ACC112 (cell line): ENCODE measurements at regions not wholly inside any gene's neighbourhood (a gene's known extent, or its start where the extent isn't known, plus 50 kb on each side); places are given as distances from the start of the nearest gene placed in this dataset.

Experiments used
- H2AFZ ChIP-seq: fragments of 200-600 bp; sonication (generic); one replicate; pipeline ENCODE4 v1.6.0; 2017; ENCODE audit warnings: antibody characterized with exemption, low read length; ENCODE audit not compliant: unreplicated experiment
- H3K27ac ChIP-seq: fragments of 200-600 bp; sonication (generic); 2 replicates; pipeline ENCODE4 v1.5.1; 2014; ENCODE audit warnings: low read depth, mild to moderate bottlenecking, antibody characterized with exemption, low read length, moderate library complexity
- H3K27me3 ChIP-seq: fragments of 200-600 bp; sonication (generic); 2 replicates; pipeline ENCODE4 v1.6.1; 2014; ENCODE audit warnings: mild to moderate bottlenecking, antibody characterized with exemption, low read length, moderate library complexity, mixed read lengths; ENCODE audit not compliant: insufficient read depth
- H3K36me3 ChIP-seq: fragments of 200-600 bp; sonication (generic); 2 replicates; pipeline ENCODE4 v1.6.1; 2016; ENCODE audit warnings: mild to moderate bottlenecking, antibody characterized with exemption, low read length, moderate library complexity, mixed read lengths; ENCODE audit not compliant: insufficient read depth
- H3K4me1 ChIP-seq: fragments of 200-600 bp; sonication (generic); one replicate; pipeline ENCODE4 v1.6.1; 2016; ENCODE audit warnings: low read length, mixed read lengths; ENCODE audit not compliant: insufficient read depth, unreplicated experiment, control insufficient read depth
- H3K4me3 ChIP-seq: fragments of 200-600 bp; sonication (generic); 2 replicates; pipeline ENCODE4 v1.5.1; 2014; ENCODE audit warnings: mild to moderate bottlenecking, low read depth, low read length
- H3K79me2 ChIP-seq: fragments of 200-600 bp; sonication (generic); one replicate; pipeline ENCODE4 v1.6.0; 2016; ENCODE audit warnings: low read length; ENCODE audit not compliant: control insufficient read depth, unreplicated experiment, insufficient read depth

DNA sequence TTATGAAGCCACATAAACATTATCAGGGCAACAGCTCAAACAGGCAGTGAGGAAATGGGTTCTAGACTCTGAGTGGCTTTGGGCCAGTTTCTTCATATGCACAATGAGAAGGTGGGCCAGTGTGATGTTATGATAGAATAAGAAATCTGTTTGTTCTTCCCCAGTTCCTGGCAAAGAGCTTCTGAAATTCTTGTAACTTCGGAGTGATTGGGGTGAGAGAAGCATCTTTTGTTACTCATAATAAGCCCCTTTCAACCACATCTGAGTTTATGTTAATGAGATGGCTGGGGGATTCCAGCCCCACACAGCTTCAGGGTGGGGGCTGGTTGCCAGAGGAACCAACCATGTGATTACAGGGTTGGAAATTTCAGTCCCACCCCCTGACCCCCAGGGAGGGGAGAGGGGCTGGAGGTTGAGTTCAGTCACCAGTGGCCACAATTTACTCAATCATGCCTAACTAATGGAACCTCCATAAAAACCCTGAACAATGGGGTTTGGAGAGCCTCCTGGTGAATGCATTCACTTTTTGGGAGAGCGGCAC lies 57.0 kb upstream of the FRMD4B start:
- H3K27ac ChIP-seq: no peak overlapping the region
- no peak overlapping the region for H3K4me3 ChIP-seq
- peaks cover 8% of the 10 kb centered on the region for H3K4me1 ChIP-seq
- no peaks in the 10 kb centered on the region for H3K36me3 ChIP-seq
- no peaks in the 10 kb centered on the region for H3K79me2 ChIP-seq
- H3K27me3 ChIP-seq: no peaks in the 10 kb centered on the region
- H2AFZ ChIP-seq: no peak overlapping the region

DNA sequence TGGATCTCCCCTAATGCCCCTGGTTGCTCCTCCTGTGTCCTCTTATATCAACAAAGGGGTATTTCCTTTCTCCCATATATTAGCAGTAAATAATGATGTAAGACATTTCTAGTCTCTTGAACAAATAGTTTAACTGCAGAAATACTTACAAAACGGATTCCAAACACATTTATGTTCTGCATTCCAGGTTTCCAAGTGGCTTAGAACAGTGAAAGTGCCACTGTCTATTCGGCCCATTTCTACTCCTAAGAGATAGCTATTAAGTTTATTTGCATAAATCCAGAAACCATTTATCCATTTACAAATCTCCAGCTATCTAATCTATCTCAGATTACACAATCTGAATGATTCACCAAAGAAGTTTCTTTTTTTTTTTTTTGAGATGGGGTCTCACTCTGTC lies 55.8 kb upstream of the FRMD4B start:
- H3K4me1 ChIP-seq: peaks cover 8% of the 10 kb centered on the region
- H3K4me3 ChIP-seq: no peak overlapping the region
- no peaks in the 10 kb centered on the region for H3K27me3 ChIP-seq
- H2AFZ ChIP-seq: no peak overlapping the region
- H3K27ac ChIP-seq: no peak overlapping the region
- H3K36me3 ChIP-seq: no peaks in the 10 kb centered on the region
- H3K79me2 ChIP-seq: no peaks in the 10 kb centered on the region

DNA sequence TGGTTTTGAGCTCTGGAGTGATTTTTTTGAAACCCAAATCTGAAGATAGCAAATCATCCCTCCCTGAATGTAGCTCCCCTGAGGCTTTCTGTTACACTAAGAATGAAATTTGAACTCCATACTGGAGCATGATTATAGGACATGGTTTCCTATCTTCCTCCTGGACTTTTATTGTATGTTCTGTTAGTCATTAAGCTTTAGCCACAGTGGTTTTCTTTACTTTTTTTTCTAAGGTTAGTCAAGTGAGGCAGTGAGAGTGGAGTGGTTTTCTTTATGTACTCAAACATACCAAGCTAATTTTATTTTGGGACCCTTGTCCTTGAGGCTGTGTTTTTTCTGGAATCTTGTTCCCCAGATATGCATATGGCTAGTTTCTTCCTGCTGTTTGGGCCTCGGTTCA lies 55.2 kb upstream of the FRMD4B start:
- no peaks in the 10 kb centered on the region for H3K36me3 ChIP-seq
- H3K4me1 ChIP-seq: peaks cover 8% of the 10 kb centered on the region
- H2AFZ ChIP-seq: no peak overlapping the region
- H3K79me2 ChIP-seq: no peaks in the 10 kb centered on the region
- no peak overlapping the region for H3K27ac ChIP-seq
- no peaks in the 10 kb centered on the region for H3K27me3 ChIP-seq
- H3K4me3 ChIP-seq: no peak overlapping the region

DNA sequence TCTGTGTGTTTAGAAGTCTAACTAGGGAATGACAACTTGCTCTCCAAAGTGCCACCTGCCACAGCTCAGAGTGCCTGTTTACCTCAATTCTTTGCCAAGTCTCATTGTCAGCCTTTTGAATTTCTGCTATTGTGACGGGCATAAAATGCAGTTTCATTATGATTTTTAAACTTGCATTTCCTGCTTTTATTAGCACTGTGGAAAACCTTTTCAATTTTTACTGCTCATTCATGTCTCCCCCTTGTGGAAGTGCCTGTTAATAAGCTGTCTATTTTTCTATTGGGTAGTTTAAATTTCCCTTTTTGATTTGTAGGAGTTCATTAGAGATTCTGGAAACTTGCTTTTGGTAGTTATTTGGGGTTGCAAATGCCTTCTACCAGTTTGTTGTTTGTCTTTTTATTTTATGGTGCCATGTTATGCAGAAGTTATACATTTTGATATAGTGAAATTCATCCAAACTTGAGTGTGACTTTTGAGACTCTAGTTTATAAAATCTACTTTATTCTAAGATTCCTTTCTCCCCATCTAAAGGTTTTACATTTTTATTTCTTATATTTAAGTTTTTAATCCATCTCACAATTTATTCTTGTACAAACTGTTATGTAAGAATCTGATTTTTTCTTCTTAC lies 53.9 kb upstream of the FRMD4B start:
- Histone ChIP-seq H3K27me3 (no peaks in the 10 kb centered on the region), H3K79me2 (no peaks in the 10 kb centered on the region), H2AFZ (peak overlapping the region; percentile 69), H3K4me3 (peak overlapping the region; percentile 66), H3K36me3 (no peaks in the 10 kb centered on the region), H3K27ac (no peak overlapping the region), H3K4me1 (no peaks in the 10 kb centered on the region)

DNA sequence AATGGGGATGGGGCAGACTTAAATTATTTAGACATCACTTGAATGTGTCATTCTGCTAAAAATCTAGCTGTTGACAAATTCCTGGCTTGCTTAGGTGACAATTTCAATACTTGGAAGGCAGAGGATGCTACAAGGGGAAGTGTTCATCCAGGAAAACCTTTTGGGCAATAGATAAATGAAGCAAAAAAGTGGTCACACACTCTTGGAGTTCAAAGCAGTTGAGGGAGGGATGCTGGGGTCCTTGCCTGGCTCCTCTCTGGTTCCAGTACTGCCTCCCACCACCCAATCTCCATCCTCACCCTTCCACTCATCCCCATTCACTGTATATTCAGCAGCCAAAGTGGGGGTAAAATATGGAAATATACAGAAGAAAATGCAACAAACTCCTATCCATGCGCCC lies 52.6 kb upstream of the FRMD4B start:
- Histone ChIP-seq H3K36me3 (no peaks in the 10 kb centered on the region), H3K79me2 (no peaks in the 10 kb centered on the region), H3K4me3 (no peak overlapping the region), H3K27ac (no peak overlapping the region), H3K27me3 (no peaks in the 10 kb centered on the region), H2AFZ (no peak overlapping the region), H3K4me1 (peaks cover 3% of the 10 kb centered on the region)

DNA sequence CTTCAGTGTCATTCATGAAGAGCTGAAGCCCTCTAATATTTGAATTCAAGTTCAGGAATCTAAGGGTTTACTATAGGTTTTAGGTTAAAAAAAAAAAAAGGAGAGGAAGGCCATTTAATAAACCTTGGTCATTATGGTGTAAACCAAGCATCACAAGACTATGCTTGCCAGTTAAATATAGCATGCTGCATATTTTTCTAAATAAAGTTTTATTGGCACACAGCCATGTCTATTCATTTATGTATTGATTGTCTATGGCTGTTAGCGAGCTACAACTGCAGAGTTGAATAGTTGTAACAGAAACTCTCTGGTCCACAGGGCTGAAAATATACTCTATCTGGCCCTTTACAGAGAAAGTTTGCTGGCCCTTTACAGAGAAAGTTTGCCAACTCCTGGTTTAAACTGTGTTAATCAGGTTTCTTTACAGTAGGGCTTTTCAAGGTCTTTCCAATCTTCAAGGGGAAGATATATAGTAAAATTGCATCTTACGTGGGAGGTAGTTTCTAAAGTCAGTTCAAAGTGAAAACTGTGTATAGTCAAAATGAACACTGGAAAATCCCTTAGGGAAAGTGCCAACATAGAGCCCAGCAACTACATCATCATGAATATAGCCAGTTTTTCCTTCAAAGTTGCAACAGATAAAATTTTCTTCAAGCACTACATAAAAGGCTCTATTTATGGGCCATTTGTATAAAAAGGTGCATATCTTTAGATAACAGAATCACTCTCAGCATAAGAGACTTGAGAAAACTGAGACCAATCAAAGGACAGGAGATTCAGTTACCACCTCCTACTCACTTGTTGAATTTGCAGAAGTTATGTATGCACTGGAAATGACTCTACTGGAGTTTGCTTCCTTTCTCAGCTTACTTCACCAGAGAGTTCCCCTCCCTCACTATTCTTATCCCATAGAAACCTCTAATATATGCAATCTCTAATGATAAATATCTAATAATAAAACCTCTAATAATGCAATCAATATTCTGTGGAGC lies 49.7 kb upstream of the FRMD4B start:
- peaks cover 20% of the 10 kb centered on the region for H3K27me3 ChIP-seq
- H2AFZ ChIP-seq: no peak overlapping the region
- no peaks in the 10 kb centered on the region for H3K79me2 ChIP-seq
- peaks cover 3% of the 10 kb centered on the region for H3K4me1 ChIP-seq
- no peak overlapping the region for H3K27ac ChIP-seq
- no peak overlapping the region for H3K4me3 ChIP-seq
- H3K36me3 ChIP-seq: no peaks in the 10 kb centered on the region
